Neural cell (in vitro differentiated cells): ENCODE measurements at regions not wholly inside any gene's neighbourhood (a gene's known extent, or its start where the extent isn't known, plus 50 kb on each side); places are given as distances from the start of the nearest gene placed in this dataset.

Experiments used
- EZH2 ChIP-seq: fragments of 200-600, 300-800 bp; shearing (Covaris generic), sonication (generic); IDR thresholded peaks from 2 replicates; pipeline ENCODE4 v1.6.1; 2014; ENCODE audit warnings: antibody characterized with exemption, low read length, borderline replicate concordance, mild to moderate bottlenecking; ENCODE audit not compliant: insufficient read depth, poor library complexity, severe bottlenecking
- POLR2AphosphoS5 ChIP-seq: IDR thresholded peaks from 2 replicates; pipeline ENCODE4 v1.6.1; 2012
- RAD21 ChIP-seq: fragments of 450-650 bp; conservative IDR thresholded peaks from 2 replicates; pipeline ENCODE4 v1.6.1; 2014; ENCODE audit warnings: antibody characterized with exemption, mild to moderate bottlenecking, moderate library complexity
- TAF1 ChIP-seq: IDR thresholded peaks from 2 replicates; pipeline ENCODE4 v1.6.1; 2012; ENCODE audit warnings: low read depth
- TF ChIP-seq, protein P1 (sequence below): fragments of 450-650 bp; IDR thresholded peaks from 2 replicates; pipeline ENCODE4 v1.5.1; 2014; ENCODE audit warnings: antibody characterized with exemption, mild to moderate bottlenecking, moderate library complexity; ENCODE audit not compliant: poor library complexity, severe bottlenecking
- TF ChIP-seq, protein P2 (sequence below): IDR thresholded peaks from 2 replicates; pipeline ENCODE4 v1.6.1; 2012; ENCODE audit warnings: borderline replicate concordance

DNA sequence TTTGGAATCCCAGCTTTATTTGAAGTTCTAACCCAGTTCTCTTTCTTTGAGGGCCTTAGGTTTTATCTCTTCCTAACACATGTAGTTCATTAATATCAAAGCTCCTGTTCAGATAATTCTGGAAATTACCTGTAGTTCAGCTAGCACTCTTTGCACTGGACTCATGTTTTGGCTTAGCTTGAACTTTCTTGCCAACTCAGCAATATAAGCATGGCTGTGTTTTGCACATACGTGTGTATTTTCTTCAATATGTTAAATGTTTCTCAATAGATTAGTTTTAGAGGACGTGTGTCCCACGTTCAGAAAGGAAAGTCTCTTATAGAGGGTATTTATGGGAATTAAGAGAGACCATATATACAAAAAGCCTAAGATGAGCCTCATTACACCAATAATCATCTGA is 271.8 kb upstream of the USP25 start:
- TF ChIP-seq, protein P1, sequence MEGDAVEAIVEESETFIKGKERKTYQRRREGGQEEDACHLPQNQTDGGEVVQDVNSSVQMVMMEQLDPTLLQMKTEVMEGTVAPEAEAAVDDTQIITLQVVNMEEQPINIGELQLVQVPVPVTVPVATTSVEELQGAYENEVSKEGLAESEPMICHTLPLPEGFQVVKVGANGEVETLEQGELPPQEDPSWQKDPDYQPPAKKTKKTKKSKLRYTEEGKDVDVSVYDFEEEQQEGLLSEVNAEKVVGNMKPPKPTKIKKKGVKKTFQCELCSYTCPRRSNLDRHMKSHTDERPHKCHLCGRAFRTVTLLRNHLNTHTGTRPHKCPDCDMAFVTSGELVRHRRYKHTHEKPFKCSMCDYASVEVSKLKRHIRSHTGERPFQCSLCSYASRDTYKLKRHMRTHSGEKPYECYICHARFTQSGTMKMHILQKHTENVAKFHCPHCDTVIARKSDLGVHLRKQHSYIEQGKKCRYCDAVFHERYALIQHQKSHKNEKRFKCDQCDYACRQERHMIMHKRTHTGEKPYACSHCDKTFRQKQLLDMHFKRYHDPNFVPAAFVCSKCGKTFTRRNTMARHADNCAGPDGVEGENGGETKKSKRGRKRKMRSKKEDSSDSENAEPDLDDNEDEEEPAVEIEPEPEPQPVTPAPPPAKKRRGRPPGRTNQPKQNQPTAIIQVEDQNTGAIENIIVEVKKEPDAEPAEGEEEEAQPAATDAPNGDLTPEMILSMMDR, result no peak
- no peak for TF ChIP-seq TAF1
- TF ChIP-seq EZH2, result no peak
- TF ChIP-seq POLR2AphosphoS5, result no peak
- TF ChIP-seq, protein P2, sequence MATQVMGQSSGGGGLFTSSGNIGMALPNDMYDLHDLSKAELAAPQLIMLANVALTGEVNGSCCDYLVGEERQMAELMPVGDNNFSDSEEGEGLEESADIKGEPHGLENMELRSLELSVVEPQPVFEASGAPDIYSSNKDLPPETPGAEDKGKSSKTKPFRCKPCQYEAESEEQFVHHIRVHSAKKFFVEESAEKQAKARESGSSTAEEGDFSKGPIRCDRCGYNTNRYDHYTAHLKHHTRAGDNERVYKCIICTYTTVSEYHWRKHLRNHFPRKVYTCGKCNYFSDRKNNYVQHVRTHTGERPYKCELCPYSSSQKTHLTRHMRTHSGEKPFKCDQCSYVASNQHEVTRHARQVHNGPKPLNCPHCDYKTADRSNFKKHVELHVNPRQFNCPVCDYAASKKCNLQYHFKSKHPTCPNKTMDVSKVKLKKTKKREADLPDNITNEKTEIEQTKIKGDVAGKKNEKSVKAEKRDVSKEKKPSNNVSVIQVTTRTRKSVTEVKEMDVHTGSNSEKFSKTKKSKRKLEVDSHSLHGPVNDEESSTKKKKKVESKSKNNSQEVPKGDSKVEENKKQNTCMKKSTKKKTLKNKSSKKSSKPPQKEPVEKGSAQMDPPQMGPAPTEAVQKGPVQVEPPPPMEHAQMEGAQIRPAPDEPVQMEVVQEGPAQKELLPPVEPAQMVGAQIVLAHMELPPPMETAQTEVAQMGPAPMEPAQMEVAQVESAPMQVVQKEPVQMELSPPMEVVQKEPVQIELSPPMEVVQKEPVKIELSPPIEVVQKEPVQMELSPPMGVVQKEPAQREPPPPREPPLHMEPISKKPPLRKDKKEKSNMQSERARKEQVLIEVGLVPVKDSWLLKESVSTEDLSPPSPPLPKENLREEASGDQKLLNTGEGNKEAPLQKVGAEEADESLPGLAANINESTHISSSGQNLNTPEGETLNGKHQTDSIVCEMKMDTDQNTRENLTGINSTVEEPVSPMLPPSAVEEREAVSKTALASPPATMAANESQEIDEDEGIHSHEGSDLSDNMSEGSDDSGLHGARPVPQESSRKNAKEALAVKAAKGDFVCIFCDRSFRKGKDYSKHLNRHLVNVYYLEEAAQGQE, result no peak
- TF ChIP-seq RAD21, result no peak
